ENCODE measurements at regions not wholly inside any gene's neighbourhood (a gene's known extent, or its start where the extent isn't known, plus 50 kb on each side); places are given as distances from the start of the nearest gene placed in this dataset.

DNA sequence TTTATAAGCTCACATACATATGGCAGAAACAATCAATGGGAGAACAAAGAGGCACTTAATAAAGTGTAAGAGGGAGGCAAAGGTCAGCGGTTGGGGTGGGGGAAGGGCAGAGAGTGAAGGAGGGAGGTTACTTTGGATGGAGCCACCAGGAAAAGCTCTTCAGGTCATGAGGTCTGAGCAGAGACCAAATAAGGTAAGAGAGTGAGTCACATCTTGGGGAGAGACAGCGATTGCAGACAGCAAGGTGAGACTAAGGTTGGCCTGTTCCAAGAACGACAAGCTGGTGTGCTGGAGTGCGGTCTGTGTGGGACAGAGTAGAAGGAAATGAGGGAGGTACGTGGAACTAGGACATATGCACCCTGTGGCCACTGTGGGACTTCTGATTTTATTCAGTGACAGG, 74.3 kb upstream of the TOMM7 start:
- no peak overlapping the region for H3K4me3 ChIP-seq (ENCODE audit: low read depth, low read length)
- TF ChIP-seq, protein P1, sequence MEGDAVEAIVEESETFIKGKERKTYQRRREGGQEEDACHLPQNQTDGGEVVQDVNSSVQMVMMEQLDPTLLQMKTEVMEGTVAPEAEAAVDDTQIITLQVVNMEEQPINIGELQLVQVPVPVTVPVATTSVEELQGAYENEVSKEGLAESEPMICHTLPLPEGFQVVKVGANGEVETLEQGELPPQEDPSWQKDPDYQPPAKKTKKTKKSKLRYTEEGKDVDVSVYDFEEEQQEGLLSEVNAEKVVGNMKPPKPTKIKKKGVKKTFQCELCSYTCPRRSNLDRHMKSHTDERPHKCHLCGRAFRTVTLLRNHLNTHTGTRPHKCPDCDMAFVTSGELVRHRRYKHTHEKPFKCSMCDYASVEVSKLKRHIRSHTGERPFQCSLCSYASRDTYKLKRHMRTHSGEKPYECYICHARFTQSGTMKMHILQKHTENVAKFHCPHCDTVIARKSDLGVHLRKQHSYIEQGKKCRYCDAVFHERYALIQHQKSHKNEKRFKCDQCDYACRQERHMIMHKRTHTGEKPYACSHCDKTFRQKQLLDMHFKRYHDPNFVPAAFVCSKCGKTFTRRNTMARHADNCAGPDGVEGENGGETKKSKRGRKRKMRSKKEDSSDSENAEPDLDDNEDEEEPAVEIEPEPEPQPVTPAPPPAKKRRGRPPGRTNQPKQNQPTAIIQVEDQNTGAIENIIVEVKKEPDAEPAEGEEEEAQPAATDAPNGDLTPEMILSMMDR (IDR thresholded peaks at IDR 0.05; ENCODE audit: low read depth, low read length, missing control alignments): no peak
- DNase-seq (ENCODE audit: low read depth): no peak

DNA sequence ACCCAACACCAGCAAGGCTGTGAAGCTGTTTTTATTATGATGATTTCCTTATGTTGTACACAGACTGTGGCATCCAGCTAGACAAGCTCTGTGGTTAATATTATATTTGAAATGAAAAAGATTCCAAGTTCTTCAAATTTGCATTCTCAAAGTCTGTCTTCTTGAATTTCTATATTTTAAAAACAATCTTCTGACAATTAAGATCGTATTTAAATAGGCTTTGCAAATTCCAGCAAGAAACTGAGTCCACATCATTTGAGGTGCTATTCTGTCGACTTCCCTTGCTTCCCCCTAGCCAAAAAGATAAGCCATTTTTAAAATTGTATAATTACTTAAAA, 73.1 kb upstream of the TOMM7 start:
- TF ChIP-seq, protein P1 (IDR thresholded peaks at IDR 0.05; ENCODE audit: low read depth, low read length, missing control alignments): no peak
- H3K4me3 ChIP-seq (ENCODE audit: low read depth, low read length): no peak overlapping the region
- no peak for DNase-seq (ENCODE audit: low read depth)

DNA sequence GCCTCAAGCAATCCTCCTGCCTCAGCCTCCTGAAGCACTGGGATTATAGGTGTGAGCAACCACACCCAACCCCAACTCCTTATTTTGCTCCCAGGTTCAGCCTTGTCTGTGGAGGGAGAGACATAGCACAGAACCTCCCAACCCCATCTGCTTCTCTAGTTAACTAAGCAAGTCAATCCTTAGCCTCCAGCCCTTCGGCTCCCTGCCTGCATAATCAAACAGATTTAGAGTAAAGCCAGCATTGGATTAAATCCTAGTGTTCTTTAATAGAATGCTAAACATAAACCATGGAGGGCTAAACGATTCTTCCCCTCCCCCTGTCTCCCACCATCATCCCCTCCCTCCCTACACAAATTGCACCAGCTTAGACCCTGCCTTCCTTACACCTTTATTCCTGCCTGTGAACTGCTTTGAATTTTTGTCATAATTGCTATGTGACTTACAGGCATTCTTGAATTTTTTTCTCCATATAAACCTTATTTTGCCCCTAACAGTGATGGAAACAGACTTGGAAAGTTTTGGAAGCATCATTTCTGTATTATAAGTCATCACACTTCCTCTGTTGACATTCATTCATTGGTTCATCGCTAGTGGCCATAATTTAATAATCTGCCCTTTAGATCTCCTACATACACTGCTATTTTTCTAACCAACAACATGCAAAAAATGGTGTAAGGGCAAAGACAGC, 72.6 kb upstream of the TOMM7 start:
- no peak for DNase-seq (ENCODE audit: low read depth)
- TF ChIP-seq, protein P1 (IDR thresholded peaks at IDR 0.05; ENCODE audit: low read depth, low read length, missing control alignments): no peak
- no peak overlapping the region for H3K4me3 ChIP-seq (ENCODE audit: low read depth, low read length)

DNA sequence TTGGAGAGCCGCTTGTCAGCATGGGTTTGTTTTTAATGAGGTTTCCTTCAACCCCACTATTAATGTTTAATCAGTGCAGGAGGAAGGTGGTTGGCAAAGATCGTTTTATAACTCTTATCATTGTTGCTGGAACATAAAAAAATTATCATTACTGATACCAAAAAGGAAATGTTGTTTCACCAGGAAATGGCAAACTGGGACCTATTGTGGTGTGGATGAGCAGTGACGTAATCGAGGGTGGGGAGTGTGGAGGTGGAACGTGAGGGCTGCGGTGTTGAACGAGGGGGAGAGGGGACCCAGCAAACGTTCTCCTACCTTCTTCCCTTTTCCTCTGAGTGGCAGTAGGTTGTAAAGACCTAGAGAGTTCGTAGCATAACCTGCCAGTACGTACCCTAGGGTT, 71.9 kb upstream of the TOMM7 start:
- H3K4me3 ChIP-seq (ENCODE audit: low read depth, low read length): no peak overlapping the region
- TF ChIP-seq, protein P1 (IDR thresholded peaks at IDR 0.05; ENCODE audit: low read depth, low read length, missing control alignments): no peak
- no peak for DNase-seq (ENCODE audit: low read depth)

DNA sequence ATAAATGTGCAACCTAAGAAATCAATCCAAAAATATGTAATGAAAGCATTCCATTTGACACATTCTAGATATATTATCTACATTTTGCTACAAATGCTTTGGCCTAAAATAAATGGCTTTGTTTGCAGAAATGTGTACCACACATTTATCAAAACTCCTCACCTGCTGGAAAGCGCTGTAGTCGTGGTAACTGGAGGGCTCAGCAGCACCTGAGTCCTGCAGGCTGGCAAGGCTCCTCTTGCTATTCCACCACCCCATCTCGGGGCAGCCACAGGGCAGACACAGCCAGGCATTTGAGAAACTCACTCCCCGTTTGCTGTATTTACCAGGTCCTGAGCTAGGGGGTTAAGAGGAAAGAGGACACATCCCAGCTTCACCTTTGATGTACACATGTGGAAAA, 68.1 kb upstream of the TOMM7 start:
- TF ChIP-seq, protein P1 (IDR thresholded peaks at IDR 0.05; ENCODE audit: low read depth, low read length, missing control alignments): no peak
- DNase-seq (ENCODE audit: low read depth): no peak
- no peak overlapping the region for H3K4me3 ChIP-seq (ENCODE audit: low read depth, low read length)

DNA sequence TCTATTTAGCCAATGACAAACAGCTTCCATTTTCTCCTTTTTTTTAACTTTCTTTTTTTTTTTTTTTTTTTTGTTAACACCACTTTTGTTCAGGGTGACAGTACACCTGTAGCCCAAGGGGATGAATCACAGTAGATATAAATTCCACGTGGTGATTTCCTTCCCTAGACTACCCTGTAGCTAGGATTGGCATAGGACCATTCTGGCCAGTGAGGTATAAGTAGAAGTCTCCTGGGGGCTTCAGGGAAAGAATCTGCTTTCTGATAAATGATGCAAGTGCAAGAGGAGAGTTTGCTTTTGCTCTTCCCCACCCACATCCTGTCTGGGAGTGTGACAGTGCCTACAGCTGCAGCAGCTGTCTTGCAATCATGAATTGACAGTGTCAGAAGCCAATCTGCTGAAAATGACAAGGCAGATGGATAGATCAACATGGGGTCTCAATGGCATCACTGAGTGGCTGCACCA, 63.2 kb upstream of the TOMM7 start:
- peak overlapping the region; percentile 35; the same call in 1 of the 2 replicates for H3K4me3 ChIP-seq (ENCODE audit: low read depth, low read length)
- peak; percentile 84 for DNase-seq (ENCODE audit: low read depth)
- TF ChIP-seq, protein P1 (IDR thresholded peaks at IDR 0.05; ENCODE audit: low read depth, low read length, missing control alignments): no peak
